ENCODE measurements at regions not wholly inside any gene's neighbourhood (a gene's known extent, or its start where the extent isn't known, plus 50 kb on each side); places are given as distances from the start of the nearest gene placed in this dataset.
A peak's percentile ranks its signal among the peaks of the same experiment; 100 is the strongest.

DNA sequence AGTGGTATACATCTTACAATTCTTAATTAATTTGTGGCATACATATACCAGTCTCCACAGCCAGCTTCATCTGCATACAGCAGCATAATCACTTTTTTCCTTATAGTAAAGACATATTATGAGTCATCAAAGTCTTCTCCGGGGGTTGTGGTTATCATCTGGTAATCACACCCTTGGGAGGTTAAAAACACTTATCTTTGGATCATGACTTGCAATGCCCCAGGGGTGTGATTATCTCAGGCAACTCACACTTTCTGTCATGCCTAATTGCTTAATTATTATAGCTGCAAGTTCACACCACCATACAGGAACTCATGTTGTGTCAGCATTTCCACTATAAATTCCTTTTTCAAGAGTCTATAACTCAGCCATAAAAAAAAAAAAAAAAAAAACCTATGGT is 218.4 kb downstream of the ANXA1 start:
- no peak for ATAC-seq
- no peak overlapping the region for H3K27ac ChIP-seq
- H3K4me1 ChIP-seq = no peaks in the 10 kb centered on the region
- no peak for DNase-seq
- no peaks in the 10 kb centered on the region for H3K27me3 ChIP-seq
- TF ChIP-seq, protein P1, sequence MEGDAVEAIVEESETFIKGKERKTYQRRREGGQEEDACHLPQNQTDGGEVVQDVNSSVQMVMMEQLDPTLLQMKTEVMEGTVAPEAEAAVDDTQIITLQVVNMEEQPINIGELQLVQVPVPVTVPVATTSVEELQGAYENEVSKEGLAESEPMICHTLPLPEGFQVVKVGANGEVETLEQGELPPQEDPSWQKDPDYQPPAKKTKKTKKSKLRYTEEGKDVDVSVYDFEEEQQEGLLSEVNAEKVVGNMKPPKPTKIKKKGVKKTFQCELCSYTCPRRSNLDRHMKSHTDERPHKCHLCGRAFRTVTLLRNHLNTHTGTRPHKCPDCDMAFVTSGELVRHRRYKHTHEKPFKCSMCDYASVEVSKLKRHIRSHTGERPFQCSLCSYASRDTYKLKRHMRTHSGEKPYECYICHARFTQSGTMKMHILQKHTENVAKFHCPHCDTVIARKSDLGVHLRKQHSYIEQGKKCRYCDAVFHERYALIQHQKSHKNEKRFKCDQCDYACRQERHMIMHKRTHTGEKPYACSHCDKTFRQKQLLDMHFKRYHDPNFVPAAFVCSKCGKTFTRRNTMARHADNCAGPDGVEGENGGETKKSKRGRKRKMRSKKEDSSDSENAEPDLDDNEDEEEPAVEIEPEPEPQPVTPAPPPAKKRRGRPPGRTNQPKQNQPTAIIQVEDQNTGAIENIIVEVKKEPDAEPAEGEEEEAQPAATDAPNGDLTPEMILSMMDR (IDR thresholded peaks at IDR 0.05) = no peak
- no peak for TF ChIP-seq POLR2A (IDR thresholded peaks at IDR 0.05)
- WGBS, 2 donors = 14 to 35% methylated on average over 1 of the region's 1 CpG
- intact Hi-C loops (cut with DNase I) = no loop called here
- no peak overlapping the region for H3K4me3 ChIP-seq
- H3K36me3 ChIP-seq (replicated peaks in 1 of 2; ENCODE audit: insufficient read depth in 1 of 2, low read depth in 2 of 2) = no peaks in the 10 kb centered on the region
- no peaks in the 10 kb centered on the region for H3K9me3 ChIP-seq

DNA sequence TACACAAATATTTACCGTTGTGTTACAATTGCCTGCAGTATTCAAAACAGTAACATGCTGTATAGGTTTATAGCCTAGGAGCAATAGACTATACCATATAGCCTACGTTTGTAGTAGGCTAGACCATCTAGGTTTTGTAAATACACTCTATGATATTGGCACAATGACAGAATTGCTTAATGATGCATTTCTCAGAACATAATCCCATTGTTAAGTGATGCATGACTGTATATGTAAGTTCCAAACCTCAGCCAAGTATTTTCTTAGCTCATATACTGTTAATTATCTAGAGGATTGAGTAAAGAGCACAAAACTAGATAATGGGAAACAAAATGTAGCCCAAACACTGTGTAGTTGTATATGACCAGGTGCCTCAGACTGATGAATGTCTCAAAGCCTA is 220.1 kb downstream of the ANXA1 start:
- no peaks in the 10 kb centered on the region for H3K4me1 ChIP-seq
- H3K36me3 ChIP-seq (replicated peaks in 1 of 2; ENCODE audit: insufficient read depth in 1 of 2, low read depth in 2 of 2) = no peaks in the 10 kb centered on the region
- TF ChIP-seq POLR2A (IDR thresholded peaks at IDR 0.05) = no peak
- TF ChIP-seq, protein P1 (IDR thresholded peaks at IDR 0.05) = no peak
- DNase-seq (no peak), ATAC-seq (no peak)
- intact Hi-C loops (cut with DNase I) = no loop called here
- H3K9me3 ChIP-seq = no peaks in the 10 kb centered on the region
- 18 to 22% methylated on average over 2 of the region's 2 CpGs for WGBS, 2 donors
- no peak overlapping the region for H3K4me3 ChIP-seq
- no peaks in the 10 kb centered on the region for H3K27me3 ChIP-seq
- H3K27ac ChIP-seq = no peak overlapping the region

DNA sequence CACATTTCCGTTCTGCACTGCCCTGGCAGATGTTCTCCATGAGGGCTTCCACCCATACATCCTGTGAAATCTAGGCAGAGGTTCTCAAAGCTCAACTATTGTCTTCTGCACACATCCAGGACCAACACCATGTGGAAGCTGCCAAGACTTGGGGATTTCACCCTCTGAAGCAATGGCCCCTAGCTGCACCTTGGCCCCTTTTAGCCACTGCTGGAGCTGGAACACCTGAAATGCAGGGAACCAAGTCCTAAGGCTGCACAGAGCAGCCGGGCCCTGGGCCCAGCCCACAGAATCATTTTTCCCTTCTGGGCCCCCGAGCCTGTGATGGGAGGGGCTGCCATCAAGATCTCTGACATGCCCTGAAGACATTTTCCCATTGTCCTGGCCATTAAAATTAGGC is 228.7 kb downstream of the ANXA1 start:
- H3K9me3 ChIP-seq = no peaks in the 10 kb centered on the region
- H3K4me3 ChIP-seq = no peak overlapping the region
- H3K27ac ChIP-seq = no peak overlapping the region
- DNase-seq = no peak
- intact Hi-C loops (cut with DNase I) = no loop called here
- no peaks in the 10 kb centered on the region for H3K27me3 ChIP-seq
- no peak for ATAC-seq
- no peaks in the 10 kb centered on the region for H3K4me1 ChIP-seq
- TF ChIP-seq, protein P1 (IDR thresholded peaks at IDR 0.05) = no peak
- no peak for TF ChIP-seq POLR2A (IDR thresholded peaks at IDR 0.05)
- H3K36me3 ChIP-seq (replicated peaks in 1 of 2; ENCODE audit: insufficient read depth in 1 of 2, low read depth in 2 of 2) = no peaks in the 10 kb centered on the region
- 44 to 53% methylated on average over 2 to 3 of the region's 3 CpGs for WGBS, 2 donors

DNA sequence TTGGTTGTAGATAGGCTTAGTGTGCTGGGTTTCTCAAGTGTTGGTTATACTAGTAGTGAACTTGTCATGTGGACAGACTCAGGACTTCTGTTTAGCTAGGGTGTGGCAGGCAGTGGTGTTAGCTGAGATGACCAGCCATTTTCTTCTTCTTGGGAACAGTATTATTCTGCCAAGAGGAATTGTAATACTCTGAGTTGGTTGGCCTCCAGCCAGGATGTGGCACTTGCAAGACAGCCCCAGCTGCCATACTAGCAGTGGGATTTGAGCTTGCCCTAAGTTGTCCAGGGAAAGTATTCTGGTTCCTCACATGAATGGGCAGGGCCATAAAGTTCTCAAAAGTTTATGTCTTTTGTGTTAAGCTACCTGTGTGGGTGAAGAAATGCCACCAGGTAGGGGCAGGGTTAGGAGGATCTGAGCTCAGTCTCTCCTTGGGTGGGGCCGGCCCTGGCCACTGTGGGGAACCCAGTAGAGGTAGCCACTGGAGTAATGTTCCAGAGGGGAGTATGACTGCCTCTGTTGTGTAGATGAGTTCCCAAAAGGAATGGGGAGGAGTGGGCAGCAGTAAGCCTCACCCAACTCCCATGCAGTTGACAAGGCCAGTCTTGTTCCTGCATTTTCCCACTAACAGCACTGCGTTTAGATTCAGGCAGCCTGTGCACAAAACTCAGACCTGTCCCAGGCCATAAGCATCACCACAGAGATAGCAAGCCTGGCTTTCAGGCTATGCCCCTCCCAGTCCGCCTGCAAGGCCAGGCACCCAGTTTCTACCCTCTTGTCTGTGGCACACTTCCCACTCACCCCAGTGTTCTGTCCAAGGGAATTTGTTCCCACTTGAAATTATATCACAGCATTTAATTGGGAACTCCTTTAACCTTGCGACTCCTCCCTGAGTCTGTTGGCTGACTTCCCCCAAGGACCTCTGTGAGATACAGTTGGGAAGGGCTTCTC is 250.7 kb downstream of the ANXA1 start:
- WGBS, 2 donors = 70 to 83% methylated on average over 4 of the region's 4 CpGs
- H3K27ac ChIP-seq = no peak overlapping the region
- no peaks in the 10 kb centered on the region for H3K4me1 ChIP-seq
- no peak overlapping the region for H3K4me3 ChIP-seq
- H3K27me3 ChIP-seq = no peaks in the 10 kb centered on the region
- no peaks in the 10 kb centered on the region for H3K36me3 ChIP-seq (replicated peaks in 1 of 2; ENCODE audit: insufficient read depth in 1 of 2, low read depth in 2 of 2)
- DNase-seq (peak in 1 of 4 donors; percentile 6), ATAC-seq (no peak)
- no peak for TF ChIP-seq POLR2A (IDR thresholded peaks at IDR 0.05)
- TF ChIP-seq, protein P1 (IDR thresholded peaks at IDR 0.05) = no peak
- peaks cover 0 to 7% (median 0%) of the 10 kb centered on the region in 3 donors for H3K9me3 ChIP-seq
- intact Hi-C loops (cut with DNase I) = no loop called here

DNA sequence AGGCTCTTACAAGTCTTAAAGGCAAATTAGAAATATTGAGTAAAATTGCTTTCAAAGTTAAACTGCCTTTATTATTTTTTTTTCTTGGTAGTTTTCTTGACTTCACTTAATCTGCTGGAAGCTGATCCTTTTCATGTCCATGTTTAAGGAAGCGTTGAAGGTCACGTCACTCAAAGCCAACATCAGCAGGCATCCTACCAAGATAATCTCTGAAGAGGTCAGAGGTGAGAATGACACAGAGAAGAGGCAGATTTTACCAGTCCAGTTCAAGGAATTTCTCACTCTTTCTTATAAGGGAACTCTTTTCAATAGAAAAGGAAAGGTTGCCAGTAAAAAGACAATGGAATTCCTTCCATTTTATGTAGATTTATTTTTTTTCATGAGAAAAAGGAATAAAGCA is 259.8 kb downstream of the ANXA1 start:
- H3K9me3 ChIP-seq = no peaks in the 10 kb centered on the region
- no peaks in the 10 kb centered on the region for H3K36me3 ChIP-seq (replicated peaks in 1 of 2; ENCODE audit: insufficient read depth in 1 of 2, low read depth in 2 of 2)
- intact Hi-C loops (cut with DNase I) = no loop called here
- 28% methylated on average over 2 of the region's 2 CpGs for WGBS, 2 donors
- ATAC-seq = no peak
- no peak for TF ChIP-seq POLR2A (IDR thresholded peaks at IDR 0.05)
- TF ChIP-seq, protein P1 (IDR thresholded peaks at IDR 0.05) = no peak
- no peak overlapping the region for H3K4me3 ChIP-seq
- H3K27ac ChIP-seq = no peak overlapping the region
- H3K4me1 ChIP-seq = no peaks in the 10 kb centered on the region
- no peak for DNase-seq
- H3K27me3 ChIP-seq = no peaks in the 10 kb centered on the region

Data from body of pancreas (tissue), 4 donors.